ENCODE measurements at regions not wholly inside any gene's neighbourhood (a gene's known extent, or its start where the extent isn't known, plus 50 kb on each side); places are given as distances from the start of the nearest gene placed in this dataset.

DNA sequence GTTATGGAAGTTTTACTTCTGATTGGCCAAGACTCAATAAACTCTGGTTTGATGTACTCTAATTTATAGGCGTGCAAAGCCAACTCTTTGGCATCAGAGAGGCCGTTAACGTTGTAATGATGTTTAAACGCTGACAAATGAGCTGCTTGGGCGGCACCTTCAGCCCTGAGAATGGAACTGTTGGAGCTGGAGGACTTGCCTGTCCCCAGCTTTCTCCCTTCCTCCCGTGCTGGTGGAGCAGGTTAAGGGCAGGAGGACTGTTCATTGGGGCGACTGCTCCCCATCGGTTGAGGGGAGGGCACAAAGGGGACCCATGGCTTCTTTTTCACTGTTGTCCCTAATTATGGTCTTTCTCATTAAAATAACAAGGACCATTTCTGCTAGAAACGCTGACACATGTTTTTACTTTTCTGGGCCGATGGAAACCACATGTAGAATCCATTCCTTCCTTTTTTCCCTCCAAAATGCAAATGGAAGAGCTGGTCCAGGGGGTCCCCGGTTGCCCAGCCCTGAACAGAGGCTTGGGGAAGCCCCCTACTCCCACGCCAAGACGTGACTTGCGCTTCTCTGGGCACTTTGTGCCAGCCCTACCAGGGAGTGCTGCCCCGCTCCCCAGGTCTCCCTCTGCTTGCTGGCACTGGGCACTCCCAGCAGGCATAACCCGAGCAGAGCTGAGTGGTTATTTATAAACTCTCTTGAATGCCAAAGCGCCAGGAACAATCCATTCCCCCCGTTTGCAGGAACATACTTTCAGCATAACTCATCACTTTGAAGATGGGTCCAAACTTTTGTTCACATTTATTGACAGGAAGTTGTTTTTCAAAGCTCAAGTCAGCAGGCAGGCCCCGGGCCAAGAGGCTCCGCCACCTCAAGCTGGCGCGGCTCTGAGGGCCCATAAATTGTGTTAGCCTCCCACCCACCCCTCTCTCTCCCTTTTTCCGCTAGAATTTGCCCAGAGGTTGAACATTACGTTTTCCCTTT is 170.1 kb downstream of the ASB1 start:
- DNase-seq (ENCODE audit: low spot score) = no peak
- Histone ChIP-seq H3K4me1 (ENCODE audit: insufficient read depth, low read length, poor library complexity, severe bottlenecking) (no peaks in the 10 kb centered on the region), H3K79me2 (ENCODE audit: insufficient read depth, low read depth, low read length) (no peaks in the 10 kb centered on the region), H3K27ac (ENCODE audit: low read depth, low read length, poor library complexity, severe bottlenecking) (no peak overlapping the region), H3K9me3 (ENCODE audit: low read length) (no peaks in the 10 kb centered on the region), H3K36me3 (ENCODE audit: insufficient read depth, low read length) (no peaks in the 10 kb centered on the region), H3K4me2 (ENCODE audit: low read length) (no peak overlapping the region), H3K9me2 (ENCODE audit: insufficient read depth, low read length) (no peaks in the 10 kb centered on the region), H3K4me3 (ENCODE audit: low read depth, low read length, poor library complexity, severe bottlenecking) (no peak overlapping the region), H4K20me1 (ENCODE audit: insufficient read depth, low read length) (no peaks in the 10 kb centered on the region), H2AFZ (ENCODE audit: low read length) (no peak overlapping the region)
- intact Hi-C loops (cut with micrococcal nuclease; ENCODE audit: unreplicated experiment) = no loop called here
- no peak for TF ChIP-seq EZH2phosphoT487 (IDR thresholded peaks at IDR 0.05; ENCODE audit: borderline replicate concordance, low read depth, low read length)
- TF ChIP-seq, protein P1, sequence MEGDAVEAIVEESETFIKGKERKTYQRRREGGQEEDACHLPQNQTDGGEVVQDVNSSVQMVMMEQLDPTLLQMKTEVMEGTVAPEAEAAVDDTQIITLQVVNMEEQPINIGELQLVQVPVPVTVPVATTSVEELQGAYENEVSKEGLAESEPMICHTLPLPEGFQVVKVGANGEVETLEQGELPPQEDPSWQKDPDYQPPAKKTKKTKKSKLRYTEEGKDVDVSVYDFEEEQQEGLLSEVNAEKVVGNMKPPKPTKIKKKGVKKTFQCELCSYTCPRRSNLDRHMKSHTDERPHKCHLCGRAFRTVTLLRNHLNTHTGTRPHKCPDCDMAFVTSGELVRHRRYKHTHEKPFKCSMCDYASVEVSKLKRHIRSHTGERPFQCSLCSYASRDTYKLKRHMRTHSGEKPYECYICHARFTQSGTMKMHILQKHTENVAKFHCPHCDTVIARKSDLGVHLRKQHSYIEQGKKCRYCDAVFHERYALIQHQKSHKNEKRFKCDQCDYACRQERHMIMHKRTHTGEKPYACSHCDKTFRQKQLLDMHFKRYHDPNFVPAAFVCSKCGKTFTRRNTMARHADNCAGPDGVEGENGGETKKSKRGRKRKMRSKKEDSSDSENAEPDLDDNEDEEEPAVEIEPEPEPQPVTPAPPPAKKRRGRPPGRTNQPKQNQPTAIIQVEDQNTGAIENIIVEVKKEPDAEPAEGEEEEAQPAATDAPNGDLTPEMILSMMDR (conservative IDR thresholded peaks at IDR 0.05; ENCODE audit: low read length) = no peak
- CTCF ChIA-PET (ENCODE audit: unreplicated experiment) = no interaction called here
- BruUV-seq (replicated peaks) = no TSS peak
- POLR2A ChIA-PET = no interaction called here

DNA sequence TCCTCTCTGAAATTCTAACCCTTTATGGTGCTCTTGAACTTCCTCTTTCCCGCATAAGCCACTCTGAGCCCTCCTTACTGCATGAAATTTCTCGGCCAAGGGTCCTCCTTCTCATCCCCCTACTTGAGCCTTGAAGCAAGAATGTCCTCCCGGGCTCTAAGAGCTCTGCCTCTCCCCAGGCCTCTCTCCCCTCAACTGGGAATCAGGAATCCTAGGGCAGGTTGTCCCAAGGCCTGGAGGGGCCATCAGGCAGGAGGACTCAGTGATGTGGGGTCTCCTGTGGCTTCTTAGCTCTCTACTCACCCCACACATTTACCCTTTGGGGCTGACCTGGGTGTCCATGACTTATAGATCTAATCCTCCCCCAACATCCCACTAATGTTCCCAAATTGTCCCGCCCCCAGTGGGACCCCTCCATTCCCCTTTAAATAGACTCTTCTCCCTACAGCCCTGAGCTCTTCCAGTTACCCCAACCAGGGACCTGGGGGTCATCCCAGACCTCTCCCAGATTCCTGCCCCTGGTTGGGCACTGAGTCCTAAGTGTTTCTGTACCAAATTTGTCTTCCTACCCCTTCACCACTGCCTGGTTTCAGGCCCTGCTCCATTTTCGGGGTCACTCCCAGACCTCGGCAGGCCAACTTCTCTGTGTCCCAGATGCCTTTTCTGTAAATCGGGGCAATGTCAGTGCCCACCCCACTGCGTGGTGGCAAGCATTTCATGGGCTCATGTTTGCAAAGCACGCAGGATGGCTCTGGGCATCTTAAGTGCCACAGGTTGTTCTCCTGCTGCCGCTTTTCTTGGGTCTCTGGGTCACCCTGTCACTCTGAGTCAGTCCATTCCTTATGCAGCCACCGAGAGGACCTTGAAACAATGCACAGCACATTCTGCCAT is 171.2 kb downstream of the ASB1 start:
- POLR2A ChIA-PET = no interaction called here
- Histone ChIP-seq H3K79me2 (ENCODE audit: insufficient read depth, low read depth, low read length) (no peaks in the 10 kb centered on the region), H3K4me2 (ENCODE audit: low read length) (no peak overlapping the region), H3K36me3 (ENCODE audit: insufficient read depth, low read length) (no peaks in the 10 kb centered on the region), H2AFZ (ENCODE audit: low read length) (no peak overlapping the region), H3K9me2 (ENCODE audit: insufficient read depth, low read length) (no peaks in the 10 kb centered on the region), H3K27ac (ENCODE audit: low read depth, low read length, poor library complexity, severe bottlenecking) (no peak overlapping the region), H4K20me1 (ENCODE audit: insufficient read depth, low read length) (no peaks in the 10 kb centered on the region), H3K9me3 (ENCODE audit: low read length) (no peaks in the 10 kb centered on the region), H3K4me1 (ENCODE audit: insufficient read depth, low read length, poor library complexity, severe bottlenecking) (no peaks in the 10 kb centered on the region), H3K4me3 (ENCODE audit: low read depth, low read length, poor library complexity, severe bottlenecking) (no peak overlapping the region)
- TF ChIP-seq EZH2phosphoT487 (IDR thresholded peaks at IDR 0.05; ENCODE audit: borderline replicate concordance, low read depth, low read length) = no peak
- TF ChIP-seq, protein P1 (conservative IDR thresholded peaks at IDR 0.05; ENCODE audit: low read length) = no peak
- CTCF ChIA-PET (ENCODE audit: unreplicated experiment) = no interaction called here
- BruUV-seq (replicated peaks) = no TSS peak
- no peak for DNase-seq (ENCODE audit: low spot score)
- intact Hi-C loops (cut with micrococcal nuclease; ENCODE audit: unreplicated experiment) = no loop called here

All from OCI-LY7 (cell line).